PC-3 (cell line): ENCODE measurements at regions not wholly inside any gene's neighbourhood (a gene's known extent, or its start where the extent isn't known, plus 50 kb on each side); places are given as distances from the start of the nearest gene placed in this dataset.

Experiments
- ATAC-seq: fragments of 200-7000 bp; cut with Tn5 transposase; 2 replicates; pipeline ENCODE4 v1.9.1; 2020; ENCODE audit warnings: mild to moderate bottlenecking, moderate library complexity
- BruUV-seq: library from RNA; stranded (reverse); fragments of 400-500 nt; replicated peaks from 2 replicates; lab custom pipeline; 2021; lab: Mats Ljungman, UMichigan
- CTCF ChIA-PET: fragments of 300-600 bp; sonication (Branson Sonifier 250); formaldehyde crosslinking; loops from one replicate; lab custom pipeline; 2022; ENCODE audit warnings: antibody characterized with exemption; lab: Charles Lee
- POLR2A ChIA-PET: fragments of 300-600 bp; sonication (Branson Sonifier 250); formaldehyde crosslinking; loops from one replicate; lab custom pipeline; 2022; ENCODE audit warnings: antibody characterized with exemption; ENCODE audit not compliant: unreplicated experiment; lab: Charles Lee
- DNase-seq: peaks from one replicate; pipeline ENCODE4 v3.0.0-alpha.2; 2015
- H2AFZ ChIP-seq: fragments of 300-600 bp; sonication (generic); 2 replicates; pipeline ENCODE4 v1.6.0; 2016; ENCODE audit warnings: antibody characterized with exemption, low read length
- H3F3A ChIP-seq: fragments of 300-600 bp; sonication (generic); one replicate; pipeline ENCODE4 v1.6.0; 2017; ENCODE audit warnings: antibody characterized with exemption, low read length, control low read depth, mild to moderate bottlenecking; ENCODE audit not compliant: unreplicated experiment
- H3K27ac ChIP-seq: fragments of 300-600 bp; sonication (generic); 2 replicates; pipeline ENCODE4 v1.5.1; 2016; ENCODE audit warnings: mild to moderate bottlenecking, low read length
- H3K27me3 ChIP-seq: fragments of 300-600 bp; sonication (generic); 2 replicates; pipeline ENCODE4 v1.6.1; 2016; ENCODE audit warnings: low read length, mixed read lengths
- H3K36me3 ChIP-seq: fragments of 300-600 bp; sonication (generic); 2 replicates; pipeline ENCODE4 v1.6.1; 2016; ENCODE audit warnings: low read depth, mixed run types, low read length, mixed read lengths
- H3K4me1 ChIP-seq: fragments of 300-600 bp; sonication (generic); 2 replicates; pipeline ENCODE4 v1.5.1; 2016; ENCODE audit warnings: low read length; ENCODE audit not compliant: insufficient read depth
- H3K4me2 ChIP-seq: fragments of 300-600 bp; sonication (generic); 2 replicates; pipeline ENCODE4 v1.6.0; 2016; ENCODE audit warnings: low read length
- H3K4me3 ChIP-seq: fragments of 300-600 bp; sonication (generic); 2 replicates; pipeline ENCODE4 v1.5.1; 2016; ENCODE audit warnings: mild to moderate bottlenecking, low read length, mixed read lengths
- H3K79me2 ChIP-seq: fragments of 300-600 bp; sonication (generic); 2 replicates; pipeline ENCODE4 v1.6.1; 2017; ENCODE audit warnings: low read length, mixed read lengths
- H3K9ac ChIP-seq: fragments of 300-600 bp; sonication (generic); 2 replicates; pipeline ENCODE4 v1.6.0; 2016; ENCODE audit warnings: mild to moderate bottlenecking, low read length
- H3K9me2 ChIP-seq: fragments of 300-600 bp; sonication (generic); replicated peaks from 2 replicates; pipeline ENCODE4 v1.6.1; 2016; ENCODE audit warnings: mixed run types, low read length, mixed read lengths
- H3K9me3 ChIP-seq: fragments of 300-600 bp; sonication (generic); 2 replicates; pipeline ENCODE4 v1.6.1; 2016; ENCODE audit warnings: low read length, mixed read lengths
- H4K20me1 ChIP-seq: fragments of 300-600 bp; sonication (generic); 2 replicates; pipeline ENCODE4 v1.6.1; 2016; ENCODE audit warnings: low read length, mixed read lengths
- CTCF ChIP-seq: fragments of 300-600 bp; sonication (generic); conservative IDR thresholded peaks from 2 replicates; pipeline ENCODE4 v1.5.1; 2017; ENCODE audit warnings: antibody characterized with exemption, low read depth, mild to moderate bottlenecking, low read length
- EZH2 ChIP-seq: fragments of 300-600 bp; sonication (generic); IDR thresholded peaks from one replicate; pipeline ENCODE4 v1.6.1; 2017; ENCODE audit warnings: antibody characterized with exemption, mild to moderate bottlenecking, low read length; ENCODE audit not compliant: unreplicated experiment
- EZH2phosphoT487 ChIP-seq: fragments of 300-600 bp; sonication (generic); IDR thresholded peaks from 2 replicates; pipeline ENCODE4 v1.6.1; 2018; ENCODE audit warnings: mild to moderate bottlenecking, antibody characterized with exemption, low read length, borderline replicate concordance
- intact Hi-C: fragments of 100-400 bp; cut with micrococcal nuclease; formaldehyde crosslinking; loops from 2 replicates; pipeline ENCODE4 v1.9.0; 2023

- ChIA-PET POLR2A (no interaction called here), CTCF (no interaction called here)
- H4K20me1 ChIP-seq: no peaks in the 10 kb centered on the region
- H3K9me2 ChIP-seq: no peaks in the 10 kb centered on the region
- ATAC-seq: no peak
- H3K36me3 ChIP-seq: no peaks in the 10 kb centered on the region
- DNase-seq: no peak
- no peaks in the 10 kb centered on the region for H3K9me3 ChIP-seq
- H3K27me3 ChIP-seq: 0 out of 2 replicates have a peak, but pooled peaks cover 3% of the 10 kb centered on the region
- no peaks in the 10 kb centered on the region for H3F3A ChIP-seq
- H3K4me1 ChIP-seq: no peaks in the 10 kb centered on the region
- H3K9ac ChIP-seq: no peak overlapping the region
- H3K27ac ChIP-seq: no peak overlapping the region
- H3K4me2 ChIP-seq: no peak overlapping the region
- no peak for TF ChIP-seq EZH2
- no peak for TF ChIP-seq CTCF
- no peak for TF ChIP-seq EZH2phosphoT487
- H3K79me2 ChIP-seq: no peaks in the 10 kb centered on the region
- H3K4me3 ChIP-seq: no peak overlapping the region
- H2AFZ ChIP-seq: no peak overlapping the region
- intact Hi-C loops: no loop called here
- no TSS peak for BruUV-seq
These were observed 219.1 kb upstream of the KIRREL3 start for GRCh38 chr11:127219704-127220103.

- no peak overlapping the region for H2AFZ ChIP-seq
- CTCF ChIA-PET: no interaction called here
- TF ChIP-seq EZH2phosphoT487 (no peak), EZH2 (no peak), CTCF (no peak)
These were observed 217.7 kb upstream of the KIRREL3 start for GRCh38 chr11:127218275-127218608.

GRCh38 chr11:127217452-127218274 lies 217.1 kb upstream of the KIRREL3 start:
- no TSS peak for BruUV-seq
- intact Hi-C loops: no loop called here
- ATAC-seq: no peak

More at GRCh38 chr11:127218275-127218608, 217.7 kb upstream of the KIRREL3 start:
- DNase-seq (no peak), ATAC-seq (no peak)
- POLR2A ChIA-PET: no interaction called here
- Histone ChIP-seq H3K27me3 (0 out of 2 replicates have a peak, but pooled peaks cover 3% of the 10 kb centered on the region), H3K36me3 (no peaks in the 10 kb centered on the region), H3K4me2 (no peak overlapping the region), H3K9me2 (no peaks in the 10 kb centered on the region), H4K20me1 (no peaks in the 10 kb centered on the region), H3K4me3 (no peak overlapping the region), H3K79me2 (no peaks in the 10 kb centered on the region), H3F3A (no peaks in the 10 kb centered on the region), H3K27ac (no peak overlapping the region), H3K9ac (no peak overlapping the region), H3K9me3 (no peaks in the 10 kb centered on the region), H3K4me1 (no peaks in the 10 kb centered on the region)
- no TSS peak for BruUV-seq
- intact Hi-C loops: no loop called here

More at GRCh38 chr11:127217452-127218274, 217.1 kb upstream of the KIRREL3 start:
- Histone ChIP-seq H3K9me2 (no peaks in the 10 kb centered on the region), H3K4me3 (no peak overlapping the region), H4K20me1 (no peaks in the 10 kb centered on the region), H3K9me3 (0 out of 2 replicates have a peak, but pooled peaks cover 4% of the 10 kb centered on the region), H3K9ac (no peak overlapping the region), H3K4me2 (no peak overlapping the region), H3K36me3 (no peaks in the 10 kb centered on the region), H3K27me3 (0 out of 2 replicates have a peak, but pooled peaks cover 3% of the 10 kb centered on the region), H3K79me2 (no peaks in the 10 kb centered on the region), H3K27ac (no peak overlapping the region), H3F3A (no peaks in the 10 kb centered on the region), H2AFZ (no peak overlapping the region), H3K4me1 (no peaks in the 10 kb centered on the region)
- POLR2A ChIA-PET: no interaction called here
- no peak for DNase-seq
- CTCF ChIA-PET: no interaction called here
- TF ChIP-seq EZH2phosphoT487 (no peak), EZH2 (no peak), CTCF (no peak)
